ENCODE measurements at regions not wholly inside any gene's neighbourhood (a gene's known extent, or its start where the extent isn't known, plus 50 kb on each side); places are given as distances from the start of the nearest gene placed in this dataset.

DNA sequence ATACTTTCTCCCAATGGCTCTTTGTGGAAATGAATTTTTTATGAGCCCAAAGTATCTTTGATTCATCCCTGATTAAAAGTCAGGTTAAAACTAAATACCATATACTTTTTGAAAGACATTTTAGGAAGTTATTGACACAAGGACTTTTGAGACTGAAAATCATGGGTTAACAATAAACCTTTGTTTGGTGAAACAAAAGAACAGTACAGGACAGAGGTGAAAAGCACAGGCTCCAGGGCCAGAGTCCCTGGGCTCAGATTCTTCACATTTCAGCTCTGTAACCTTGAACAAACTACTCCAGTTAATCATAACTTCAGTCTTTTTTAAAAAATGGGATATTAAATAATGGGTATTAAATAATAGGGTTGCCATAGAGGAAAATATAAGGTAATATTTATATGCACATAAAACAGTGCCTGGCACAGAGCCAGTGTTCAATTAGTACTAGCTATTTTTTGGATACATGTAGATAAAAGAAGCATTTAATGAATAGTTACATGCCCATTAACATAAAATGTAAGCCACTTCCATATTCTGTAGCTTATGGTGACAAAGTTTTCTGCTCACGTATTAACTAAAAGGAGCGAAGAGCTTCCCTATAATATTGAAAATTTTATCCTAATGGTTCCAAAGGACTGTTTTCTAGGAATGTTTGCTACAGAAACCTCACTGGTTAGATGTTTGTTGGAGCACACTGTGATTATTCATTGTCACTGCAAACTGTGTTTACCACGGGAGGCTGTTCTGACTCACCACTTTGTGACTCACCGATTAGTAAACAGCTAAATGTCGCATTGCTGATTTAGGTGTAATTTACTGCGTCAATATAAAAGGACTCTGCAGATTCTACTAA, 255.4 kb downstream of the DAD1 start:
- ATAC-seq (peak; percentile 64), FAIRE-seq (no peak), DNase-seq (ENCODE audit: low read depth, low spot score) (no peak)
- WGBS (ENCODE audit: insufficient coverage, insufficient replicate concordance, low lambda C conversion rate, missing lambda C conversion rate), result 35% methylated on average over 6 of the region's 6 CpGs
- in situ Hi-C loops (cut with MboI), result no loop called here
- SMC1A ChIA-PET (ENCODE audit: uncharacterized antibody, unreplicated experiment), result interaction anchor here (1.1 to 6.1 kb wide), 7 partner anchors 12 to 126 kb away, joined by 3 to 53 read pairs (median 4); no protein-coding TSS in a partner anchor
- Histone ChIP-seq H3K79me2 (ENCODE audit: control insufficient read depth, insufficient read depth, low read length) (no peaks in the 10 kb centered on the region), H3K4me2 (ENCODE audit: control insufficient read depth, insufficient read depth) (no peak overlapping the region), H2AFZ (ENCODE audit: control insufficient read depth, low read depth, low read length) (no peak overlapping the region), H3K9me3 (replicated peaks; ENCODE audit: control insufficient read depth, insufficient read depth, low read length) (no peaks in the 10 kb centered on the region; the same call in 2 of the 3 replicates), H3K4me1 (ENCODE audit: control insufficient read depth, insufficient read depth, low read length) (no peaks in the 10 kb centered on the region), H3K27me3 (replicated peaks in 1 of 2; ENCODE audit: control insufficient read depth in 2 of 2, insufficient read depth in 2 of 2, low read length in 1 of 2) (no peaks in the 10 kb centered on the region), H3K27ac (ENCODE audit: control insufficient read depth, insufficient read depth) (no peak overlapping the region), H3K36me3 (ENCODE audit: control insufficient read depth in 2 of 2, insufficient read depth in 2 of 2, low read length in 1 of 2) (no peaks in the 10 kb centered on the region), H3K9ac (ENCODE audit: control insufficient read depth, insufficient read depth, low read length) (no peak overlapping the region), H3K4me3 (no peak overlapping the region), H4K20me1 (ENCODE audit: control insufficient read depth, insufficient read depth) (no peaks in the 10 kb centered on the region)
- CTCF ChIA-PET, result interaction anchor here (0.6 to 7.9 kb wide), 14 partner anchors 14 to 132 kb away, joined by 3 to 74 read pairs (median 4); no protein-coding TSS in a partner anchor
- RAD21 ChIA-PET (ENCODE audit: unreplicated experiment), result interaction anchor here (0.8 to 3.3 kb wide), 6 partner anchors 13 to 108 kb away, joined by 3 to 19 read pairs (median 4); no protein-coding TSS in a partner anchor
- POLR2A ChIA-PET, result no interaction called here
- intact Hi-C loops (cut with micrococcal nuclease; ENCODE audit: unreplicated experiment), result no loop called here
- BruUV-seq (replicated peaks), result no TSS peak
- TF ChIP-seq FOXM1 (IDR thresholded peaks at IDR 0.05; ENCODE audit: low read depth, low read length) (no peak), RAD51 (IDR thresholded peaks at IDR 0.05) (no peak), TBL1XR1 (IDR thresholded peaks at IDR 0.05; ENCODE audit: low read depth, low read length) (no peak), ZSCAN29 (IDR thresholded peaks at IDR 0.05) (no peak), POLR2AphosphoS5 (IDR thresholded peaks at IDR 0.05; ENCODE audit: low read length) (no peak), NR2F1 (conservative IDR thresholded peaks at IDR 0.05) (no peak), SIN3A (IDR thresholded peaks at IDR 0.05; ENCODE audit: low read depth, low read length) (no peak), ZNF622 (IDR thresholded peaks at IDR 0.05) (no peak), PAX8 (IDR thresholded peaks at IDR 0.05) (no peak), GATAD2B (conservative IDR thresholded peaks at IDR 0.05; ENCODE audit: low read depth) (no peak)
- TF ChIP-seq, protein P1, sequence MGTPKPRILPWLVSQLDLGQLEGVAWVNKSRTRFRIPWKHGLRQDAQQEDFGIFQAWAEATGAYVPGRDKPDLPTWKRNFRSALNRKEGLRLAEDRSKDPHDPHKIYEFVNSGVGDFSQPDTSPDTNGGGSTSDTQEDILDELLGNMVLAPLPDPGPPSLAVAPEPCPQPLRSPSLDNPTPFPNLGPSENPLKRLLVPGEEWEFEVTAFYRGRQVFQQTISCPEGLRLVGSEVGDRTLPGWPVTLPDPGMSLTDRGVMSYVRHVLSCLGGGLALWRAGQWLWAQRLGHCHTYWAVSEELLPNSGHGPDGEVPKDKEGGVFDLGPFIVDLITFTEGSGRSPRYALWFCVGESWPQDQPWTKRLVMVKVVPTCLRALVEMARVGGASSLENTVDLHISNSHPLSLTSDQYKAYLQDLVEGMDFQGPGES (IDR thresholded peaks at IDR 0.05), result no peak
- TF ChIP-seq, protein P2, sequence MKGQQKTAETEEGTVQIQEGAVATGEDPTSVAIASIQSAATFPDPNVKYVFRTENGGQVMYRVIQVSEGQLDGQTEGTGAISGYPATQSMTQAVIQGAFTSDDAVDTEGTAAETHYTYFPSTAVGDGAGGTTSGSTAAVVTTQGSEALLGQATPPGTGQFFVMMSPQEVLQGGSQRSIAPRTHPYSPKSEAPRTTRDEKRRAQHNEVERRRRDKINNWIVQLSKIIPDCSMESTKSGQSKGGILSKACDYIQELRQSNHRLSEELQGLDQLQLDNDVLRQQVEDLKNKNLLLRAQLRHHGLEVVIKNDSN (IDR thresholded peaks at IDR 0.05; ENCODE audit: borderline replicate concordance, extremely low read length, insufficient read depth, low read depth, low read length), result no peak
- TF ChIP-seq, protein P3, sequence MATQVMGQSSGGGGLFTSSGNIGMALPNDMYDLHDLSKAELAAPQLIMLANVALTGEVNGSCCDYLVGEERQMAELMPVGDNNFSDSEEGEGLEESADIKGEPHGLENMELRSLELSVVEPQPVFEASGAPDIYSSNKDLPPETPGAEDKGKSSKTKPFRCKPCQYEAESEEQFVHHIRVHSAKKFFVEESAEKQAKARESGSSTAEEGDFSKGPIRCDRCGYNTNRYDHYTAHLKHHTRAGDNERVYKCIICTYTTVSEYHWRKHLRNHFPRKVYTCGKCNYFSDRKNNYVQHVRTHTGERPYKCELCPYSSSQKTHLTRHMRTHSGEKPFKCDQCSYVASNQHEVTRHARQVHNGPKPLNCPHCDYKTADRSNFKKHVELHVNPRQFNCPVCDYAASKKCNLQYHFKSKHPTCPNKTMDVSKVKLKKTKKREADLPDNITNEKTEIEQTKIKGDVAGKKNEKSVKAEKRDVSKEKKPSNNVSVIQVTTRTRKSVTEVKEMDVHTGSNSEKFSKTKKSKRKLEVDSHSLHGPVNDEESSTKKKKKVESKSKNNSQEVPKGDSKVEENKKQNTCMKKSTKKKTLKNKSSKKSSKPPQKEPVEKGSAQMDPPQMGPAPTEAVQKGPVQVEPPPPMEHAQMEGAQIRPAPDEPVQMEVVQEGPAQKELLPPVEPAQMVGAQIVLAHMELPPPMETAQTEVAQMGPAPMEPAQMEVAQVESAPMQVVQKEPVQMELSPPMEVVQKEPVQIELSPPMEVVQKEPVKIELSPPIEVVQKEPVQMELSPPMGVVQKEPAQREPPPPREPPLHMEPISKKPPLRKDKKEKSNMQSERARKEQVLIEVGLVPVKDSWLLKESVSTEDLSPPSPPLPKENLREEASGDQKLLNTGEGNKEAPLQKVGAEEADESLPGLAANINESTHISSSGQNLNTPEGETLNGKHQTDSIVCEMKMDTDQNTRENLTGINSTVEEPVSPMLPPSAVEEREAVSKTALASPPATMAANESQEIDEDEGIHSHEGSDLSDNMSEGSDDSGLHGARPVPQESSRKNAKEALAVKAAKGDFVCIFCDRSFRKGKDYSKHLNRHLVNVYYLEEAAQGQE (IDR thresholded peaks at IDR 0.05; ENCODE audit: low read depth, low read length), result no peak
- TF ChIP-seq, protein P4, sequence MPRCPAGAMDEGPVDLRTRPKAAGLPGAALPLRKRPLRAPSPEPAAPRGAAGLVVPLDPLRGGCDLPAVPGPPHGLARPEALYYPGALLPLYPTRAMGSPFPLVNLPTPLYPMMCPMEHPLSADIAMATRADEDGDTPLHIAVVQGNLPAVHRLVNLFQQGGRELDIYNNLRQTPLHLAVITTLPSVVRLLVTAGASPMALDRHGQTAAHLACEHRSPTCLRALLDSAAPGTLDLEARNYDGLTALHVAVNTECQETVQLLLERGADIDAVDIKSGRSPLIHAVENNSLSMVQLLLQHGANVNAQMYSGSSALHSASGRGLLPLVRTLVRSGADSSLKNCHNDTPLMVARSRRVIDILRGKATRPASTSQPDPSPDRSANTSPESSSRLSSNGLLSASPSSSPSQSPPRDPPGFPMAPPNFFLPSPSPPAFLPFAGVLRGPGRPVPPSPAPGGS (IDR thresholded peaks at IDR 0.05; ENCODE audit: borderline replicate concordance, insufficient read depth, low read depth, low read length, poor library complexity, severe bottlenecking), result peak; percentile 36
